ENCODE measurements at regions not wholly inside any gene's neighbourhood (a gene's known extent, or its start where the extent isn't known, plus 50 kb on each side); places are given as distances from the start of the nearest gene placed in this dataset.

DNA sequence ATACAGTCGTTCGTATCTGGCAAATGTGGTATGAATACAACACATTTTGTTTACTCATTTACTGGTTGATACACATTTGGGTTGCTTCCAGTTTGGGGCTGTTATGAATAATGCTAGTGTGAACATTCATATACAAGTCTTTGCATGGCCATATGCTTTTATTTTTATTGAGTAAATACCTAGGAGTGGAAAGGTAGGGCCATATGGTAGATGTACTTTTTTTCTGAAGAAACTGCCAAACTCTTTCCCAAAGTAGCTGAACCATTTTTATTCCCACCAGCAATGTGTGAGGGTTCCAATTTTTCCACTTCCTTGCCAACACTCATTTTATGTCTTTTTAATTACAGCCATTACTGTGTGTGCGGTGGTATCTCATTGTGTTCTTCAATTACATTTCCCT, 496.2 kb upstream of the NRXN1 start:
- DNase-seq (ENCODE audit: low read depth in 1 of 2, low spot score in 1 of 2) (no peak), FAIRE-seq (no peak), ATAC-seq (no peak)
- no peak overlapping the region for H3K27ac ChIP-seq
- CTCF ChIA-PET: no interaction called here
- 84% methylated on average over 3 of the region's 3 CpGs for WGBS (ENCODE audit: missing lambda C conversion rate)
- POLR2A ChIA-PET: no interaction called here
- peaks cover 20% of the 10 kb centered on the region; the same call in 2 of the 3 replicates for H3K9me3 ChIP-seq
- H3K4me2 ChIP-seq: no peak overlapping the region
- H3K4me3 ChIP-seq: no peak overlapping the region
- no peaks in the 10 kb centered on the region for H3K4me1 ChIP-seq
- TF ChIP-seq EHF (CRISPR knock-in tag; IDR thresholded peaks at IDR 0.05) (no peak), SREBF2 (IDR thresholded peaks at IDR 0.05) (no peak), MAX (IDR thresholded peaks at IDR 0.05) (no peak), CHD4 (IDR thresholded peaks at IDR 0.05; ENCODE audit: borderline replicate concordance) (no peak), MYC (IDR thresholded peaks at IDR 0.05; ENCODE audit: borderline replicate concordance, low read length) (no peak), HDAC2 (IDR thresholded peaks at IDR 0.05) (no peak), CHD2 (IDR thresholded peaks at IDR 0.05; ENCODE audit: low read length, partially characterized antibody) (no peak), JUN (IDR thresholded peaks at IDR 0.05) (no peak)

GRCh38 chr2:51526766-51527165, 494.8 kb upstream of the NRXN1 start:
- ChIA-PET POLR2A (no interaction called here), CTCF (no interaction called here)
- WGBS (ENCODE audit: missing lambda C conversion rate): 18% methylated on average over 2 of the region's 2 CpGs
- Histone ChIP-seq H3K4me1 (no peaks in the 10 kb centered on the region), H3K4me3 (no peak overlapping the region), H3K27ac (no peak overlapping the region), H3K4me2 (no peak overlapping the region), H3K9me3 (peaks cover 16% of the 10 kb centered on the region; the same call in 1 of the 3 replicates)
- DNase-seq (ENCODE audit: low read depth in 1 of 2, low spot score in 1 of 2) (no peak), FAIRE-seq (no peak), ATAC-seq (no peak)
- TF ChIP-seq HOXB13 (CRISPR knock-in tag; IDR thresholded peaks at IDR 0.05; ENCODE audit: low read depth): no peak
- TF ChIP-seq MAFK (IDR thresholded peaks at IDR 0.05; ENCODE audit: partially characterized antibody): peak; percentile 94

DNA sequence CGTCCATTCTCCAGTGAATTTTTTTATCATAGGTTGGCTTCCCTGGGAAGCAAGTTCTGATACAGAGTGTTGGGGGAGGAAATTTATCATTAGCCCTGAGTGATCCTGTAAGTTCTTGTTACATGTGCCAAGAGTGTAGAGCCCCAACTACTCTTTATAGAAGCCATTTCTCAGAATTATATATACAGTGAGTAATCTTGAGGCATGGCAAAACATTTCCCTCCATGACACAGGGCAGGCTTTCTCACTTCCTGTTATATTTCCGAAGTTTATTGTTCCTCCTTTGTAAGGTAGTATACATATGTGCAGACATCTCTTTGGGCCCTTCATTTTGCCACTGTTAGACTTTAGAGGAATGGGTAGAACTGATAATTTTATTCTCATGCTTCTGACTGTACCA, 484.7 kb upstream of the NRXN1 start:
- no peaks in the 10 kb centered on the region for H3K4me1 ChIP-seq
- DNase-seq (ENCODE audit: low read depth in 1 of 2, low spot score in 1 of 2) (no peak), ATAC-seq (no peak), FAIRE-seq (no peak)
- no peaks in the 10 kb centered on the region; the same call in 2 of the 3 replicates for H3K9me3 ChIP-seq
- no peak overlapping the region for H3K4me3 ChIP-seq
- TF ChIP-seq HDAC2 (IDR thresholded peaks at IDR 0.05) (no peak), HOXB5 (CRISPR knock-in tag; IDR thresholded peaks at IDR 0.05) (no peak), CBX8 (IDR thresholded peaks at IDR 0.05) (no peak), HEYL (CRISPR knock-in tag; IDR thresholded peaks at IDR 0.05) (no peak), NFE2L2 (conservative IDR thresholded peaks at IDR 0.05; ENCODE audit: low read length) (no peak), ESRRA (IDR thresholded peaks at IDR 0.05; ENCODE audit: borderline replicate concordance, low read length) (no peak), EHMT2 (IDR thresholded peaks at IDR 0.05; ENCODE audit: low read depth) (no peak), RNF2 (IDR thresholded peaks at IDR 0.05; ENCODE audit: borderline replicate concordance, low read depth) (no peak), KDM1A (IDR thresholded peaks at IDR 0.05; ENCODE audit: low read depth) (no peak), KDM5A (IDR thresholded peaks at IDR 0.05) (no peak)
- TF ChIP-seq, protein P1, sequence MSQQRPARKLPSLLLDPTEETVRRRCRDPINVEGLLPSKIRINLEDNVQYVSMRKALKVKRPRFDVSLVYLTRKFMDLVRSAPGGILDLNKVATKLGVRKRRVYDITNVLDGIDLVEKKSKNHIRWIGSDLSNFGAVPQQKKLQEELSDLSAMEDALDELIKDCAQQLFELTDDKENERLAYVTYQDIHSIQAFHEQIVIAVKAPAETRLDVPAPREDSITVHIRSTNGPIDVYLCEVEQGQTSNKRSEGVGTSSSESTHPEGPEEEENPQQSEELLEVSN (IDR thresholded peaks at IDR 0.05; ENCODE audit: borderline replicate concordance, low read depth): no peak
- TF ChIP-seq, protein P2, sequence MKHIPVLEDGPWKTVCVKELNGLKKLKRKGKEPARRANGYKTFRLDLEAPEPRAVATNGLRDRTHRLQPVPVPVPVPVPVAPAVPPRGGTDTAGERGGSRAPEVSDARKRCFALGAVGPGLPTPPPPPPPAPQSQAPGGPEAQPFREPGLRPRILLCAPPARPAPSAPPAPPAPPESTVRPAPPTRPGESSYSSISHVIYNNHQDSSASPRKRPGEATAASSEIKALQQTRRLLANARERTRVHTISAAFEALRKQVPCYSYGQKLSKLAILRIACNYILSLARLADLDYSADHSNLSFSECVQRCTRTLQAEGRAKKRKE (CRISPR knock-in tag; IDR thresholded peaks at IDR 0.05; ENCODE audit: low read depth): no peak
- TF ChIP-seq, protein P3, sequence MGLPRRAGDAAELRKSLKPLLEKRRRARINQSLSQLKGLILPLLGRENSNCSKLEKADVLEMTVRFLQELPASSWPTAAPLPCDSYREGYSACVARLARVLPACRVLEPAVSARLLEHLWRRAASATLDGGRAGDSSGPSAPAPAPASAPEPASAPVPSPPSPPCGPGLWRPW (IDR thresholded peaks at IDR 0.05): no peak
- POLR2A ChIA-PET: no interaction called here
- CTCF ChIA-PET: no interaction called here
- H3K27ac ChIP-seq: no peak overlapping the region
- no peak overlapping the region for H3K4me2 ChIP-seq
- WGBS (ENCODE audit: missing lambda C conversion rate): 2% methylated on average over 2 of the region's 2 CpGs

DNA sequence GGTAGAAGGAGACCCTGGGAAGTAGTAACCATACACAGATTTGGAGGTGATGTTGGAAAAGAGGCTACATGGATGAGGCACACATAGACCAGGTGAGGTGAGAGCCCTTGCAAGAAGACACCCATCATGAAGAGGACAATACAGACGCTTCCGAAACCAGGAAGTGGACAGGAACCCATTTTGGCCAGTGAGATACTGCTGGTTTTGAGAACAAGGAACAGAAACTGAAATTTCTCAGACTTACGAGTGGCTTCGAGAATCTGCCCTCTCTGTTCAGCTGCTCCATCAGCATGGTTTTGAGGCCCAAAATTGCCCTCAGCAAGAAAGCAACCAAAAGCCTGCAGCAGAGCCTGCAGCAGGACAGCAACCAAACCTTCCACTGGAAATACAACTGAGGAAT, 479.1 kb upstream of the NRXN1 start:
- ChIA-PET CTCF (no interaction called here), POLR2A (no interaction called here)
- Histone ChIP-seq H3K9me3 (peaks cover 14% of the 10 kb centered on the region; the same call in 2 of the 3 replicates), H3K4me3 (no peak overlapping the region), H3K27ac (no peak overlapping the region), H3K4me1 (no peaks in the 10 kb centered on the region), H3K4me2 (no peak overlapping the region)
- DNase-seq (ENCODE audit: low read depth in 1 of 2, low spot score in 1 of 2) (no peak), FAIRE-seq (no peak), ATAC-seq (no peak)
- 60% methylated on average over 4 of the region's 4 CpGs for WGBS (ENCODE audit: missing lambda C conversion rate)
- TF ChIP-seq RARB (CRISPR knock-in tag; IDR thresholded peaks at IDR 0.05) (no peak), TFCP2L1 (CRISPR knock-in tag; IDR thresholded peaks at IDR 0.05) (no peak), REST (IDR thresholded peaks at IDR 0.05) (no peak), FOSL2 (IDR thresholded peaks at IDR 0.05) (no peak), FOSL2 (CRISPR knock-in tag; IDR thresholded peaks at IDR 0.05) (no peak), ZSCAN20 (CRISPR knock-in tag; IDR thresholded peaks at IDR 0.05) (no peak), FOXS1 (CRISPR knock-in tag; IDR thresholded peaks at IDR 0.05) (no peak), RCOR1 (IDR thresholded peaks at IDR 0.05; ENCODE audit: low read depth, low read length) (no peak)
- TF ChIP-seq, protein P3 (IDR thresholded peaks at IDR 0.05): no peak

Measured in A549 (cell line).